Stimulated activated naive CD8-positive, alpha-beta T cell treated with anti-CD3 and anti-CD28 coated beads, Interleukin-15, amount 100 ng/mL, for 72 hours (primary cell): ENCODE measurements at regions not wholly inside any gene's neighbourhood (a gene's known extent, or its start where the extent isn't known, plus 50 kb on each side); places are given as distances from the start of the nearest gene placed in this dataset.
"Not testable (repeated sequence)": the region's sequence is repeated elsewhere in the genome, so short reads cannot be mapped to it uniquely, and the experiment has no call there.

Source experiments
- ATAC-seq: fragments of 150-1000 bp; cut with Tn5 transposase; 2 replicates; pipeline ENCODE4 v1.10.0; 2021; ENCODE audit warnings: mild to moderate bottlenecking, moderate library complexity
- DNase-seq, 2 donors: peaks; one replicate each; pipeline ENCODE4 v3.0.0; 2021 to 2022
- H3K27ac Mint-ChIP-seq, 2 donors: one replicate each; pipeline ENCODE4 v1.8.0; 2022; ENCODE audit warnings: mild to moderate bottlenecking in 2 of 2, mixed read lengths in 2 of 2, moderate library complexity in 2 of 2
- H3K27me3 Mint-ChIP-seq: one replicate; pipeline ENCODE4 v1.8.0; 2022; ENCODE audit warnings: mixed read lengths
- H3K4me1 Mint-ChIP-seq: one replicate; pipeline ENCODE4 v1.8.0; 2022; ENCODE audit warnings: mild to moderate bottlenecking, mixed read lengths
- H3K4me3 Mint-ChIP-seq, 2 donors: one replicate each; pipeline ENCODE4 v1.8.0; 2022; ENCODE audit warnings: mild to moderate bottlenecking in 2 of 2, mixed read lengths in 2 of 2, moderate library complexity in 1 of 2
- H3K9me3 Mint-ChIP-seq, 2 donors: one replicate each; pipeline ENCODE4 v1.8.0; 2022; ENCODE audit warnings: mixed read lengths in 2 of 2

DNA sequence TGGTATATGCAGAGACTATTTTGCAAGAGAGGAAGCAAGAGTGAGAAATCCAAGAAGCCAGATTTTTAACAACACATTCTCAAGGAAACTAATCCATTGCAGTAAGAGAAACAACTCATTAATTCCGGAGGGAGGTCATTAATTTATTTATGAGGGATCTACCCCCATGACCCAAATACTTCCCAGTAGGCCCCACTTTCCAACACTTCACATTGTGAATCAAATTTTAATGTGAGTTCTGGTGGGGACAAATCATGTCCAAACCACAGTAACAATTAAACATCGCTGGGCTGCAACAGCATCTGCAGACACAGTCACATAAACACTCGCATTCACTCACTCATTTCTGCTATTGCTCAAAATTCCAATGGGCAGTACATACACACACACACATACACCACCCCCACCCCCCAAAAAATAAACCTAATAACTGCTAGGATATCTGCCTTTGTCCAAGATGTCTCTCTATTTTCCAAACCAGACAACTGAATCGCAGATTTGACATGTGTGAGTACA, 1483.7 kb downstream of the PCDH9 start:
- H3K27me3 Mint-ChIP-seq, result no peaks in the 10 kb centered on the region
- no peak for ATAC-seq
- H3K4me1 Mint-ChIP-seq, result no peaks in the 10 kb centered on the region
- DNase-seq, result no peak
- peaks cover 14 to 20% of the 10 kb centered on the region in 2 donors for H3K9me3 Mint-ChIP-seq
- no peak overlapping the region for H3K27ac Mint-ChIP-seq
- H3K4me3 Mint-ChIP-seq, result no peak overlapping the region

GRCh38 chr13:65744836-65745235, 1485.3 kb downstream of the PCDH9 start:
- Mint-ChIP-seq H3K27ac (no peak overlapping the region), H3K27me3 (no peaks in the 10 kb centered on the region), H3K4me3 (no peak overlapping the region), H3K4me1 (no peaks in the 10 kb centered on the region), H3K9me3 (peaks cover 8 to 9% of the 10 kb centered on the region in 2 donors)
- ATAC-seq (no peak), DNase-seq (no peak)

GRCh38 chr13:65733110-65733509, 1497.0 kb downstream of the PCDH9 start:
- peaks cover 20 to 38% of the 10 kb centered on the region in 2 donors for H3K9me3 Mint-ChIP-seq
- no peaks in the 10 kb centered on the region for H3K27me3 Mint-ChIP-seq
- ATAC-seq, result no peak

GRCh38 chr13:65727070-65727469, 1503.1 kb downstream of the PCDH9 start:
- no peak overlapping the region for H3K27ac Mint-ChIP-seq
- H3K4me3 Mint-ChIP-seq, result no peak overlapping the region
- H3K4me1 Mint-ChIP-seq, result no peaks in the 10 kb centered on the region
- no peak for DNase-seq
- ATAC-seq, result no peak
- H3K27me3 Mint-ChIP-seq, result no peaks in the 10 kb centered on the region
- H3K9me3 Mint-ChIP-seq, result peaks cover 6 to 15% of the 10 kb centered on the region in 2 donors

More at GRCh38 chr13:65733110-65733509, 1497.0 kb downstream of the PCDH9 start:
- DNase-seq, result no peak
- Mint-ChIP-seq H3K27ac (no peak overlapping the region), H3K4me3 (no peak overlapping the region), H3K4me1 (no peaks in the 10 kb centered on the region)

DNA sequence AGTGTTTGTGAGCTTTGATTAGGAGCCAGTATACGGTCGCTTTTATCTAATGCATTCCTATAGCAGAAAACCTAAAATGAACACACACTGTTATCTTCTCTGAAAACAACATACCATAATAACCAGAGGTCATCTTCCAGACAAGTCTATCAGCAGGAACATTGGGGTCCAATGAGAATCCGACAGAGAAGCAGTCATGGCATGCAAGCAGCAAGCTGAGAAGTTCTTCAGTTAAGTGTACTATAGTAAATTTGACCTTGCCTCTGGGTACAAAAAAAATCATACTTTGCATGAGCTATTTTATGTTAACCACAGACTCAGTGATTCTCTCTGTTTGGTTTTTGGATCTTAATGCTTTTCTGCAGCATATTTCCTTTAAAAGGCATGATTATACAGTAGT, 1505.1 kb downstream of the PCDH9 start:
- Mint-ChIP-seq H3K4me3 (no peak overlapping the region), H3K27me3 (no peaks in the 10 kb centered on the region), H3K4me1 (no peaks in the 10 kb centered on the region), H3K27ac (no peak overlapping the region), H3K9me3 (peaks cover 0 to 8% of the 10 kb centered on the region in 2 donors)
- ATAC-seq (no peak), DNase-seq (no peak)

DNA sequence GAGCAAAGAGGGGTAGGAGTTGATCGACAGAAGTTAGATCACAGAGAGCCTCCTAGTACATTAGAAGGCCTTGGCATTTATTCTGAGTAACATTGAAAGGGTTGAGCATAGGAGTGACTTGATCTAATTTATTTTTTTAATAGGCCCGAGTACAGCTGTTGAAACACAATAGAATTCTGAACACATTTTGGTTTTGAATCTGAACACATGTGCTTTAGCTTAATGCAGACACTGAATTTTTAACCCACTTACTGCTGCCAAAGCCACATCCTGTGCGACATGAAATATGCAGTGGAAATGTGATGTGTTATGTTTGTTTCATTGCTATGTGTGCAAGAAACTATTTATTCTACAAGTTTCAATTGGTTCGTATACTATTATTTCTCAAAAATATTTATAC, 1505.9 kb downstream of the PCDH9 start:
- H3K27ac Mint-ChIP-seq, result no peak overlapping the region
- ATAC-seq (no peak), DNase-seq (no peak)
- H3K4me1 Mint-ChIP-seq, result no peaks in the 10 kb centered on the region
- no peaks in the 10 kb centered on the region for H3K27me3 Mint-ChIP-seq
- H3K9me3 Mint-ChIP-seq, result peaks cover 0 to 14% of the 10 kb centered on the region in 2 donors
- H3K4me3 Mint-ChIP-seq, result no peak overlapping the region

DNA sequence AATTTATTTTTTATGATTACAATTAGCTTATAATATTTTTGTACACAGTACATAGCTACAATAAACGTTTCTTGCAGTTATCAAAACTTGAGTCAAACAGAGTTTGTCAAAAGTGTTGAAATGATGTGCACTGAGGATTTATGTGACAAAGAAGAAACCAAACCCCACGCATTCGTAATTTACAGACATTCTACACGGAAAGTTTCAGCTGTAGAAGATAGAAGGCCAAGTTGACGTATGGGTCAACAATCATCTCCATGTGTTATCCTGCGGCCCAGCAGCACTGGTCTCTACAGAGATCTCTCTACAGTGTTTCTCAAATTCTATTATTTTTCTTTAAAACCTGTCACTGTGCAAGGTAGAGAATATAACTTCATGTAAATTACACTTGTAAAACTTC, 1507.6 kb downstream of the PCDH9 start:
- DNase-seq (no peak), ATAC-seq (no peak)
- H3K9me3 Mint-ChIP-seq, result peaks cover 0 to 20% of the 10 kb centered on the region in 2 donors
- no peaks in the 10 kb centered on the region for H3K4me1 Mint-ChIP-seq
- no peak overlapping the region for H3K4me3 Mint-ChIP-seq
- no peaks in the 10 kb centered on the region for H3K27me3 Mint-ChIP-seq
- no peak overlapping the region for H3K27ac Mint-ChIP-seq

DNA sequence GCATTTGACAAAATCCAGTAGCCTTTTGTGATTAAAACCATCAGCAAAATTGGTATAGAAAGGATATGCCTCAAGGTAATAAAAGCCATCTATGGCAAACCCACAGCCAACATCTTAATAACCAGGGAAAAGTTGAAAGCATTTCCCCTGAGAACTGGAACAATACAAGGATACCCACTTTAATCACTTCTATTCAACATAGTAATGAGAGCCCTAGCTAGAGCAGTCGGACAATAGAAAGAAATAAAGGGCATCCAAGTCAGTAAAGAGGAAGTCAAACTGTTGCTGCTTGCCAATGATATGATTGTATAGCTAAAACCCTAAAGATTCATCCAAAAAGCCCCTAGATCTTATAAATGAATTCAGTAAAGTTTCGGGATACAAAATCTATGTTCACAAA, 1510.3 kb downstream of the PCDH9 start:
- ATAC-seq, result no peak
- Mint-ChIP-seq H3K4me1 (no peaks in the 10 kb centered on the region), H3K4me3 (no peak overlapping the region), H3K27me3 (no peaks in the 10 kb centered on the region), H3K9me3 (peaks cover 5 to 26% of the 10 kb centered on the region in 2 donors), H3K27ac (no peak overlapping the region)
- no peak for DNase-seq

GRCh38 chr13:65710514-65710913, 1519.6 kb downstream of the PCDH9 start:
- Mint-ChIP-seq H3K9me3 (no peaks in the 10 kb centered on the region), H3K27ac (no peak overlapping the region), H3K4me1 (no peaks in the 10 kb centered on the region), H3K4me3 (no peak overlapping the region), H3K27me3 (no peaks in the 10 kb centered on the region)
- DNase-seq, result no peak
- no peak for ATAC-seq

- H3K9me3 Mint-ChIP-seq, result peaks cover 6 to 9% of the 10 kb centered on the region in 2 donors
- H3K27ac Mint-ChIP-seq, result no peak overlapping the region
- no peak overlapping the region for H3K4me3 Mint-ChIP-seq
- no peaks in the 10 kb centered on the region for H3K4me1 Mint-ChIP-seq
- DNase-seq, result no peak
- no peaks in the 10 kb centered on the region for H3K27me3 Mint-ChIP-seq
- ATAC-seq, result no peak
These were observed 1532.3 kb downstream of the PCDH9 start for GRCh38 chr13:65697843-65698242.

GRCh38 chr13:65679240-65679639, 1550.9 kb downstream of the PCDH9 start:
- peaks cover 5 to 28% of the 10 kb centered on the region in 2 donors for H3K9me3 Mint-ChIP-seq
- no peak overlapping the region for H3K27ac Mint-ChIP-seq
- ATAC-seq (no peak), DNase-seq (no peak)
- H3K4me1 Mint-ChIP-seq, result no peaks in the 10 kb centered on the region
- no peaks in the 10 kb centered on the region for H3K27me3 Mint-ChIP-seq
- H3K4me3 Mint-ChIP-seq, result no peak overlapping the region

GRCh38 chr13:65677906-65678305, 1552.2 kb downstream of the PCDH9 start:
- H3K27me3 Mint-ChIP-seq, result no peaks in the 10 kb centered on the region
- H3K4me3 Mint-ChIP-seq, result no peak overlapping the region
- peaks cover 11 to 37% of the 10 kb centered on the region in 2 donors for H3K9me3 Mint-ChIP-seq

DNA sequence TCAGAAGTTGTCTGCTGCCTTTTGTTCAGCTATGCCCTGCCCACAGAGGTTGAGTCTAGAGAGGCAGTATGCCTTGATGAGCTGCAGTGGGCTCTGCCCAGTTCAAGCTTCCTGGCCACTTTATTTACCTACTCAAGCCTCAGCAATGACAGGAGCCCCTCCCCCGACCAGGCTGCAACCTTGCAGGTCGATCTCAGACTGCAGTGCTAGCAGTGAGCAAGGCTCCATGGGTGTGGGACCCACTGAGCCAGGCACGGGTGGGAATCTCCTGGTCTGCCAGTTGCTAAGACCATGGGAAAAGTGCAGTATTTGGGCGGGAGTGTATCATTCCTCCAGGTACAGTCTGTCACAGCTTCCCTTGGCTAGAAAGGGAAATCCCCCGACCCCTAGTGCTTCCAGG, 1554.8 kb downstream of the PCDH9 start:
- peaks cover 22 to 62% of the 10 kb centered on the region in 2 donors for H3K9me3 Mint-ChIP-seq
- H3K4me1 Mint-ChIP-seq, DNase-seq, H3K4me3 Mint-ChIP-seq, ATAC-seq, H3K27me3 Mint-ChIP-seq, H3K27ac Mint-ChIP-seq: not testable (repeated sequence)

More at GRCh38 chr13:65677906-65678305, 1552.2 kb downstream of the PCDH9 start:
- no peak overlapping the region for H3K27ac Mint-ChIP-seq
- H3K4me1 Mint-ChIP-seq, result no peaks in the 10 kb centered on the region
- ATAC-seq (no peak), DNase-seq (no peak)

- peaks cover 32 to 47% of the 10 kb centered on the region in 2 donors for H3K9me3 Mint-ChIP-seq
- no peaks in the 10 kb centered on the region for H3K27me3 Mint-ChIP-seq
- no peak overlapping the region for H3K4me3 Mint-ChIP-seq
- no peaks in the 10 kb centered on the region for H3K4me1 Mint-ChIP-seq
- DNase-seq (no peak), ATAC-seq (no peak)
- no peak overlapping the region for H3K27ac Mint-ChIP-seq
These were observed 1560.0 kb downstream of the PCDH9 start for GRCh38 chr13:65670014-65670625.

DNA sequence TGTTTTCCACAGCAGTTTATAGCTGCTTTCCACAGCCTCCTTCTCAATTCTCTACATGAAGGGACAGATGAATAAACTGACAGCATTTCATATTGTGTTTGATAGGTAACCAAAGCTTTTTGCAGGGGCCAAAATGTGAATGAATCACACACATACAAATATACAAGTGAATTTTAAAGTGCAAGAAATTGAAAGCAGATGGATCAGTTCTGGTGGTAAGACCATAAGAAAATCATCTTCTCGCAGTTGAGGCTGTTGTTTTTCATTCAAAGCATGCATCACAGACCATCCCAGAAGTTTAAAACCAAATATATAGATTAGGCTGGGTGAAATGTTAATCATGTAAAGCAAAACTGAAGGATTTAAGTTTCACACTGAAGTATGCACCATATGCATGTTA, 1569.4 kb downstream of the PCDH9 start:
- H3K9me3 Mint-ChIP-seq, result peaks cover 7 to 13% of the 10 kb centered on the region in 2 donors
- no peak overlapping the region for H3K4me3 Mint-ChIP-seq
- H3K27ac Mint-ChIP-seq, result no peak overlapping the region
- DNase-seq (no peak), ATAC-seq (no peak)
- H3K4me1 Mint-ChIP-seq, result no peaks in the 10 kb centered on the region
- H3K27me3 Mint-ChIP-seq, result no peaks in the 10 kb centered on the region

- Mint-ChIP-seq H3K27me3 (no peaks in the 10 kb centered on the region), H3K27ac (no peak overlapping the region), H3K4me1 (no peaks in the 10 kb centered on the region), H3K9me3 (peaks cover 0 to 1% of the 10 kb centered on the region in 2 donors), H3K4me3 (no peak overlapping the region)
- no peak for ATAC-seq
- no peak for DNase-seq
These were observed 1573.3 kb downstream of the PCDH9 start for GRCh38 chr13:65656740-65657329.
